ENCODE measurements at regions not wholly inside any gene's neighbourhood (a gene's known extent, or its start where the extent isn't known, plus 50 kb on each side); places are given as distances from the start of the nearest gene placed in this dataset.

GRCh38 chr9:135240222-135240621 is 152.8 kb downstream of the OLFM1 start:
- no peak overlapping the region for H3K4me3 ChIP-seq (ENCODE audit: low read length)
- no peak for DNase-seq (ENCODE audit: low read depth)
- TF ChIP-seq CTCF (IDR thresholded peaks at IDR 0.05; ENCODE audit: insufficient read depth, low read depth, low read length, missing control alignments): no peak

- no peak overlapping the region for H3K4me3 ChIP-seq (ENCODE audit: low read length)
- no peak for TF ChIP-seq CTCF (IDR thresholded peaks at IDR 0.05; ENCODE audit: insufficient read depth, low read depth, low read length, missing control alignments)
- DNase-seq (ENCODE audit: low read depth): no peak
Observed at GRCh38 chr9:135240871-135241311, 153.4 kb downstream of the OLFM1 start.

GRCh38 chr9:135241381-135242048 is 154.0 kb downstream of the OLFM1 start:
- no peak for TF ChIP-seq CTCF (IDR thresholded peaks at IDR 0.05; ENCODE audit: insufficient read depth, low read depth, low read length, missing control alignments)
- DNase-seq (ENCODE audit: low read depth): no peak
- no peak overlapping the region for H3K4me3 ChIP-seq (ENCODE audit: low read length)

GRCh38 chr9:135242049-135242396 is 154.6 kb downstream of the OLFM1 start:
- no peak for TF ChIP-seq CTCF (IDR thresholded peaks at IDR 0.05; ENCODE audit: insufficient read depth, low read depth, low read length, missing control alignments)
- no peak for DNase-seq (ENCODE audit: low read depth)
- no peak overlapping the region for H3K4me3 ChIP-seq (ENCODE audit: low read length)

- no peak overlapping the region for H3K4me3 ChIP-seq (ENCODE audit: low read length)
- TF ChIP-seq CTCF (IDR thresholded peaks at IDR 0.05; ENCODE audit: insufficient read depth, low read depth, low read length, missing control alignments): no peak
- DNase-seq (ENCODE audit: low read depth): no peak
Observed at GRCh38 chr9:135242406-135242805, 154.9 kb downstream of the OLFM1 start.

- no peak overlapping the region for H3K4me3 ChIP-seq (ENCODE audit: low read length)
- DNase-seq (ENCODE audit: low read depth): no peak
- TF ChIP-seq CTCF (IDR thresholded peaks at IDR 0.05; ENCODE audit: insufficient read depth, low read depth, low read length, missing control alignments): no peak
Observed at GRCh38 chr9:135243201-135244190, 156.0 kb downstream of the OLFM1 start.

Measured in epithelial cell of esophagus (primary cell).